OCI-LY7 (cell line): ENCODE measurements at regions not wholly inside any gene's neighbourhood (a gene's known extent, or its start where the extent isn't known, plus 50 kb on each side); places are given as distances from the start of the nearest gene placed in this dataset.

Source experiments
- BruUV-seq: library from RNA; stranded (reverse); fragments of 400-500 nt; replicated peaks from 2 replicates; lab custom pipeline; 2021; lab: Mats Ljungman, UMichigan
- CTCF ChIA-PET: fragments of 300-600 bp; sonication (Branson Sonifier 250); formaldehyde crosslinking; loops from one replicate; lab custom pipeline; 2022; ENCODE audit warnings: antibody characterized with exemption; ENCODE audit not compliant: unreplicated experiment; lab: Charles Lee
- POLR2A ChIA-PET: fragments of 300-600 bp; sonication (Branson Sonifier 250); formaldehyde crosslinking; loops from one replicate; lab custom pipeline; 2022; ENCODE audit warnings: antibody characterized with exemption; lab: Charles Lee
- DNase-seq: peaks from one replicate; pipeline ENCODE4 v3.0.0-alpha.2; 2015; ENCODE audit warnings: low spot score
- H2AFZ ChIP-seq: fragments of 200-600 bp; sonication (generic), shearing (Covaris generic); 2 replicates; pipeline ENCODE4 v1.6.1; 2014; ENCODE audit warnings: mild to moderate bottlenecking, antibody characterized with exemption, low read length, moderate library complexity
- H3K27ac ChIP-seq: fragments of 200-600 bp; sonication (generic); 2 replicates; pipeline ENCODE4 v1.5.1; 2014; ENCODE audit warnings: mixed run types, low read depth, mild to moderate bottlenecking, moderate library complexity, low read length, inconsistent platforms; ENCODE audit not compliant: poor library complexity, severe bottlenecking
- H3K36me3 ChIP-seq: fragments of 200-600 bp; sonication (generic); 2 replicates; pipeline ENCODE4 v1.6.1; 2014; ENCODE audit warnings: mild to moderate bottlenecking, antibody characterized with exemption, low read length, moderate library complexity, mixed read lengths; ENCODE audit not compliant: insufficient read depth
- H3K4me1 ChIP-seq: fragments of 200-600 bp; sonication (generic); 2 replicates; pipeline ENCODE4 v1.5.1; 2014; ENCODE audit warnings: mild to moderate bottlenecking, low read length; ENCODE audit not compliant: insufficient read depth, poor library complexity, severe bottlenecking
- H3K4me2 ChIP-seq: fragments of 200-600 bp; sonication (generic); 2 replicates; pipeline ENCODE4 v1.6.1; 2014; ENCODE audit warnings: mild to moderate bottlenecking, low read length
- H3K4me3 ChIP-seq: fragments of 200-600 bp; sonication (generic); 2 replicates; pipeline ENCODE4 v1.5.1; 2014; ENCODE audit warnings: mild to moderate bottlenecking, low read depth, low read length; ENCODE audit not compliant: poor library complexity, severe bottlenecking
- H3K79me2 ChIP-seq: fragments of 200-600 bp; sonication (generic); 2 replicates; pipeline ENCODE4 v1.6.1; 2016; ENCODE audit warnings: low read depth, mild to moderate bottlenecking, low read length, moderate library complexity, mixed read lengths; ENCODE audit not compliant: insufficient read depth
- H3K9me2 ChIP-seq: fragments of 200-600 bp; sonication (generic); 2 replicates; pipeline ENCODE4 v1.6.1; 2016; ENCODE audit warnings: mild to moderate bottlenecking, low read length, mixed read lengths; ENCODE audit not compliant: insufficient read depth
- H3K9me3 ChIP-seq: fragments of 200-600 bp; sonication (generic); 2 replicates; pipeline ENCODE4 v1.6.1; 2014; ENCODE audit warnings: mild to moderate bottlenecking, mixed run types, low read length, mixed read lengths
- H4K20me1 ChIP-seq: fragments of 200-600 bp; sonication (generic); 2 replicates; pipeline ENCODE4 v1.6.1; 2014; ENCODE audit warnings: mild to moderate bottlenecking, antibody characterized with exemption, low read length, moderate library complexity, mixed read lengths; ENCODE audit not compliant: insufficient read depth
- CTCF ChIP-seq: fragments of 200-600 bp; sonication (generic); conservative IDR thresholded peaks from 2 replicates; pipeline ENCODE4 v1.5.1; 2014; ENCODE audit warnings: mild to moderate bottlenecking, antibody characterized with exemption, low read length, moderate library complexity, mixed read lengths
- EZH2phosphoT487 ChIP-seq: fragments of 200-600 bp; sonication (generic); IDR thresholded peaks from 2 replicates; pipeline ENCODE4 v1.6.1; 2018; ENCODE audit warnings: low read depth, borderline replicate concordance, mild to moderate bottlenecking, mixed run types, antibody characterized with exemption, low read length, moderate library complexity, mixed read lengths
- intact Hi-C: fragments of 100-400 bp; cut with micrococcal nuclease; formaldehyde crosslinking; loops from one replicate; pipeline ENCODE4 v1.10.0; 2022; ENCODE audit not compliant: unreplicated experiment

GRCh38 chr6:167735084-167735950 lies 91.4 kb upstream of the AFDN start:
- H2AFZ ChIP-seq, result no peak overlapping the region
- intact Hi-C loops, result no loop called here
- no peaks in the 10 kb centered on the region for H3K9me2 ChIP-seq
- H3K4me2 ChIP-seq, result no peak overlapping the region
- ChIA-PET CTCF (no interaction called here), POLR2A (interaction anchor here (0.7 kb wide), 1 partner anchor 267 kb away, joined by 9 read pairs; no protein-coding TSS in a partner anchor)
- no peaks in the 10 kb centered on the region for H4K20me1 ChIP-seq
- H3K79me2 ChIP-seq, result no peaks in the 10 kb centered on the region
- no peaks in the 10 kb centered on the region for H3K4me1 ChIP-seq
- no TSS peak for BruUV-seq
- H3K36me3 ChIP-seq, result no peaks in the 10 kb centered on the region
- no peaks in the 10 kb centered on the region for H3K9me3 ChIP-seq
- TF ChIP-seq CTCF, result no peak
- TF ChIP-seq EZH2phosphoT487, result no peak
- DNase-seq, result no peak
- H3K27ac ChIP-seq, result no peak overlapping the region
- no peak overlapping the region for H3K4me3 ChIP-seq

- Histone ChIP-seq H3K79me2 (no peaks in the 10 kb centered on the region), H4K20me1 (no peaks in the 10 kb centered on the region), H3K4me2 (no peak overlapping the region), H2AFZ (no peak overlapping the region), H3K36me3 (no peaks in the 10 kb centered on the region), H3K9me3 (no peaks in the 10 kb centered on the region), H3K4me3 (no peak overlapping the region), H3K4me1 (no peaks in the 10 kb centered on the region), H3K27ac (no peak overlapping the region), H3K9me2 (no peaks in the 10 kb centered on the region)
- ChIA-PET POLR2A (interaction anchor here (0.7 kb wide), 1 partner anchor 266 kb away, joined by 9 read pairs; no protein-coding TSS in a partner anchor), CTCF (no interaction called here)
- no peak for TF ChIP-seq EZH2phosphoT487
- TF ChIP-seq CTCF, result no peak
- intact Hi-C loops, result no loop called here
- DNase-seq, result no peak
- no TSS peak for BruUV-seq
Observed at GRCh38 chr6:167735951-167736288, 90.8 kb upstream of the AFDN start.
